GM23338 (cell line): ENCODE measurements at regions not wholly inside any gene's neighbourhood (a gene's known extent, or its start where the extent isn't known, plus 50 kb on each side); places are given as distances from the start of the nearest gene placed in this dataset.

Source experiments
- ATAC-seq: fragments of 200-7000 bp; cut with Tn5 transposase; 3 replicates; pipeline ENCODE4 v1.9.1; 2020
- DNase-seq: peaks from one replicate; pipeline ENCODE4 v3.0.0-alpha.2; 2015; ENCODE audit warnings: low spot score
- H2AFZ ChIP-seq: fragments of 200-600 bp; sonication (generic); 2 replicates; pipeline ENCODE4 v1.8.0; 2016; ENCODE audit warnings: antibody characterized with exemption, mild to moderate bottlenecking, moderate library complexity
- H3F3A ChIP-seq: fragments of 200-600 bp; sonication (generic); replicated peaks from 2 replicates; pipeline ENCODE4 v1.8.0; 2017; ENCODE audit warnings: antibody characterized with exemption, mixed run types, low read depth
- H3K27ac ChIP-seq: fragments of 200-600 bp; sonication (generic); 2 replicates; pipeline ENCODE4 v1.6.1; 2016; ENCODE audit warnings: low read depth
- H3K27me3 ChIP-seq: fragments of 200-600 bp; sonication (generic); 2 replicates; pipeline ENCODE4 v1.8.0; 2016; ENCODE audit warnings: mild to moderate bottlenecking, mixed run types, moderate library complexity; ENCODE audit not compliant: insufficient read depth
- H3K36me3 ChIP-seq: fragments of 200-600 bp; sonication (generic); 2 replicates; pipeline ENCODE4 v1.8.0; 2016; ENCODE audit warnings: mild to moderate bottlenecking; ENCODE audit not compliant: insufficient read depth
- H3K4me1 ChIP-seq: fragments of 200-600 bp; sonication (generic); 2 replicates; pipeline ENCODE4 v1.8.0; 2016; ENCODE audit warnings: mild to moderate bottlenecking, moderate library complexity; ENCODE audit not compliant: insufficient read depth
- H3K4me2 ChIP-seq: fragments of 200-600 bp; sonication (generic); 2 replicates; pipeline ENCODE4 v1.7.1; 2017; ENCODE audit warnings: mixed run types
- H3K4me3 ChIP-seq: fragments of 200-600 bp; sonication (generic); 2 replicates; pipeline ENCODE4 v1.6.1; 2016; ENCODE audit warnings: mixed run types
- H3K79me2 ChIP-seq: fragments of 200-600 bp; sonication (generic); replicated peaks from 2 replicates; pipeline ENCODE4 v1.8.0; 2017; ENCODE audit warnings: mild to moderate bottlenecking; ENCODE audit not compliant: insufficient read depth
- H3K9me2 ChIP-seq: fragments of 200-600 bp; sonication (generic); 2 replicates; pipeline ENCODE4 v1.8.0; 2017; ENCODE audit not compliant: insufficient read depth
- H4K20me1 ChIP-seq: fragments of 200-600 bp; sonication (generic); replicated peaks from 2 replicates; pipeline ENCODE4 v1.8.0; 2017; ENCODE audit warnings: mild to moderate bottlenecking; ENCODE audit not compliant: insufficient read depth
- H3K27ac Mint-ChIP-seq: 2 replicates; pipeline ENCODE4 v1.8.0; 2020; ENCODE audit warnings: inconsistent platforms, mild to moderate bottlenecking, moderate library complexity, mixed read lengths
- H3K27me3 Mint-ChIP-seq: 3 replicates; pipeline ENCODE4 v1.8.0; 2022; ENCODE audit warnings: low read depth, mild to moderate bottlenecking, moderate library complexity, mixed read lengths, inconsistent platforms; ENCODE audit not compliant: insufficient read depth, poor library complexity
- H3K36me3 Mint-ChIP-seq: 3 replicates; pipeline ENCODE4 v1.8.0; 2021; ENCODE audit warnings: low read depth, mild to moderate bottlenecking, inconsistent platforms, moderate library complexity, mixed read lengths
- H3K4me1 Mint-ChIP-seq: 3 replicates; pipeline ENCODE4 v1.8.0; 2020; ENCODE audit warnings: mild to moderate bottlenecking, inconsistent platforms, mixed read lengths
- H3K4me3 Mint-ChIP-seq: 3 replicates; pipeline ENCODE4 v1.8.0; 2021; ENCODE audit warnings: moderate library complexity, mild to moderate bottlenecking, inconsistent platforms, mixed read lengths
- H3K9me3 Mint-ChIP-seq: 3 replicates; pipeline ENCODE4 v1.8.0; 2020; ENCODE audit warnings: moderate library complexity, mild to moderate bottlenecking, inconsistent platforms, mixed read lengths
- CREB1 ChIP-seq: fragments of 250-450 bp; sonication (Bioruptor Pico); IDR thresholded peaks from 2 replicates; pipeline ENCODE4 v1.5.0; 2020; ENCODE audit warnings: low read depth, mild to moderate bottlenecking, moderate library complexity
- EZH2 ChIP-seq: fragments of 200-600 bp; sonication (generic); IDR thresholded peaks from one replicate; pipeline ENCODE4 v1.8.0; 2017; ENCODE audit warnings: antibody characterized with exemption, mild to moderate bottlenecking, low read depth; ENCODE audit not compliant: unreplicated experiment
- EZH2phosphoT487 ChIP-seq: fragments of 200-600 bp; sonication (generic); IDR thresholded peaks from one replicate; pipeline ENCODE4 v1.8.1; 2018; ENCODE audit warnings: antibody characterized with exemption; ENCODE audit not compliant: unreplicated experiment
- JUNB ChIP-seq: IDR thresholded peaks from one replicate; pipeline ENCODE4 v1.6.1; 2016; ENCODE audit warnings: antibody characterized with exemption; ENCODE audit not compliant: unreplicated experiment
- NANOG ChIP-seq: IDR thresholded peaks from 2 replicates; pipeline ENCODE4 v1.6.1; 2016; ENCODE audit warnings: antibody characterized with exemption, borderline replicate concordance
- POLR2AphosphoS5 ChIP-seq: IDR thresholded peaks from 2 replicates; pipeline ENCODE4 v1.6.1; 2016; ENCODE audit warnings: antibody characterized with exemption, low read depth
- STAT1 ChIP-seq: IDR thresholded peaks from one replicate; pipeline ENCODE4 v1.6.1; 2016; ENCODE audit warnings: antibody characterized with exemption; ENCODE audit not compliant: unreplicated experiment
- ZNF114 ChIP-seq: fragments of 250-450 bp; sonication (Bioruptor Pico); IDR thresholded peaks from 2 replicates; pipeline ENCODE4 v1.5.0; 2020; ENCODE audit warnings: mild to moderate bottlenecking, moderate library complexity
- ZNF331 ChIP-seq: fragments of 250-450 bp; sonication (Bioruptor Pico); IDR thresholded peaks from 2 replicates; pipeline ENCODE4 v1.5.0; 2020; ENCODE audit warnings: low read depth, mild to moderate bottlenecking, moderate library complexity
- TF ChIP-seq, protein P1 (sequence below): fragments of 250-450 bp; sonication (Bioruptor Pico); IDR thresholded peaks from 2 replicates; pipeline ENCODE4 v1.5.0; 2020; ENCODE audit warnings: mild to moderate bottlenecking, moderate library complexity
- TF ChIP-seq, protein P2 (sequence below): IDR thresholded peaks from 2 replicates; pipeline ENCODE4 v1.6.1; 2016; ENCODE audit warnings: antibody characterized with exemption
- TF ChIP-seq, protein P3 (sequence below): IDR thresholded peaks from one replicate; pipeline ENCODE4 v1.6.1; 2018; ENCODE audit warnings: antibody characterized with exemption; ENCODE audit not compliant: unreplicated experiment
- TF ChIP-seq, protein P4 (sequence below), 2 experiments: fragments of 200-600 bp in 1 of 2; sonication (generic) in 1 of 2; conservative IDR thresholded peaks; 2 replicates each; pipeline versions ENCODE4 v1.5.1 to v1.6.1; 2016 to 2017; ENCODE audit warnings: antibody characterized with exemption in 2 of 2, low read depth in 2 of 2, mild to moderate bottlenecking in 2 of 2, moderate library complexity in 1 of 2

DNA sequence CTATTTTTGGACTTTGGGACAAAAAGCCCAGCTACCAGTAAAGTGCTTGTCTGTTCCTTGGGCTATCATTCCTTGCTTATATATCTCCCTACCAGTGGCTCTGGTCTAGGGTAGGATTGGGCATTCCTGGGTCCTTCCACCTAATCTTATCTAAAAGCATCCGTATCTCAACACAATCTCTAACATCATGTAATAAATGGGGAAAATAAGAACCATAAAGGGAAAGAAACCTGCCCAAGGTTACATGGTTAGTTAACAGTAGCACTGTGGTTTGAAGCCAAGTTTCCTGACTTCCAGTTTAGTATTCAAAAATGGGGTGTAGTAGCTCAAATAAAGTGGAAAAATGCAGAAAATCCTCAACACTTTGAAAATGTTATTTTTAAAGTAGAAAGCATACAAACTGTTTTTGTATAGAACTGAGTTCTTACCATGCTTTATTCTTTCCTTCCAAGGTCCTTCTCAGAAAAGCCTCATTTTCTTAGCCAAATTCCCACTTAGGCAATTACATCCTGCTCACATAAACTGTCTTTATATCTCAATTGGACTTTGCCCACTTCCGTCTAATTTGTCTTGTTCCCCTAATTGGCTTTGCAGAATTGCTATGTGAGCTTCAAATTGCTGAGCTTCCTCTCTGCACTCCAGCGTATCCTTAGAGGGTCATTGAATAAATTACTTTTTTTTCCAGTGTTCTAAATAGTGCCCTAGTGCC lies 273.1 kb upstream of the UBE2E3 start:
- Mint-ChIP-seq H3K36me3 (peaks cover 2% of the 10 kb centered on the region; the same call in 1 of the 3 replicates), H3K9me3 (peaks cover 2% of the 10 kb centered on the region; the same call in 1 of the 3 replicates), H3K4me3 (no peak overlapping the region), H3K4me1 (no peaks in the 10 kb centered on the region; the same call in 2 of the 3 replicates), H3K27me3 (peaks cover 2% of the 10 kb centered on the region), H3K27ac (no peak overlapping the region)
- Histone ChIP-seq H3K27me3 (no peaks in the 10 kb centered on the region), H3K79me2 (no peaks in the 10 kb centered on the region), H3K4me1 (no peaks in the 10 kb centered on the region), H2AFZ (no peak overlapping the region), H3K4me3 (no peak overlapping the region), H3K9me2 (no peaks in the 10 kb centered on the region), H3K27ac (no peak overlapping the region), H3K36me3 (no peaks in the 10 kb centered on the region), H4K20me1 (no peaks in the 10 kb centered on the region), H3F3A (no peaks in the 10 kb centered on the region), H3K4me2 (no peak overlapping the region)
- ATAC-seq (no peak), DNase-seq (no peak)
- TF ChIP-seq, protein P1, sequence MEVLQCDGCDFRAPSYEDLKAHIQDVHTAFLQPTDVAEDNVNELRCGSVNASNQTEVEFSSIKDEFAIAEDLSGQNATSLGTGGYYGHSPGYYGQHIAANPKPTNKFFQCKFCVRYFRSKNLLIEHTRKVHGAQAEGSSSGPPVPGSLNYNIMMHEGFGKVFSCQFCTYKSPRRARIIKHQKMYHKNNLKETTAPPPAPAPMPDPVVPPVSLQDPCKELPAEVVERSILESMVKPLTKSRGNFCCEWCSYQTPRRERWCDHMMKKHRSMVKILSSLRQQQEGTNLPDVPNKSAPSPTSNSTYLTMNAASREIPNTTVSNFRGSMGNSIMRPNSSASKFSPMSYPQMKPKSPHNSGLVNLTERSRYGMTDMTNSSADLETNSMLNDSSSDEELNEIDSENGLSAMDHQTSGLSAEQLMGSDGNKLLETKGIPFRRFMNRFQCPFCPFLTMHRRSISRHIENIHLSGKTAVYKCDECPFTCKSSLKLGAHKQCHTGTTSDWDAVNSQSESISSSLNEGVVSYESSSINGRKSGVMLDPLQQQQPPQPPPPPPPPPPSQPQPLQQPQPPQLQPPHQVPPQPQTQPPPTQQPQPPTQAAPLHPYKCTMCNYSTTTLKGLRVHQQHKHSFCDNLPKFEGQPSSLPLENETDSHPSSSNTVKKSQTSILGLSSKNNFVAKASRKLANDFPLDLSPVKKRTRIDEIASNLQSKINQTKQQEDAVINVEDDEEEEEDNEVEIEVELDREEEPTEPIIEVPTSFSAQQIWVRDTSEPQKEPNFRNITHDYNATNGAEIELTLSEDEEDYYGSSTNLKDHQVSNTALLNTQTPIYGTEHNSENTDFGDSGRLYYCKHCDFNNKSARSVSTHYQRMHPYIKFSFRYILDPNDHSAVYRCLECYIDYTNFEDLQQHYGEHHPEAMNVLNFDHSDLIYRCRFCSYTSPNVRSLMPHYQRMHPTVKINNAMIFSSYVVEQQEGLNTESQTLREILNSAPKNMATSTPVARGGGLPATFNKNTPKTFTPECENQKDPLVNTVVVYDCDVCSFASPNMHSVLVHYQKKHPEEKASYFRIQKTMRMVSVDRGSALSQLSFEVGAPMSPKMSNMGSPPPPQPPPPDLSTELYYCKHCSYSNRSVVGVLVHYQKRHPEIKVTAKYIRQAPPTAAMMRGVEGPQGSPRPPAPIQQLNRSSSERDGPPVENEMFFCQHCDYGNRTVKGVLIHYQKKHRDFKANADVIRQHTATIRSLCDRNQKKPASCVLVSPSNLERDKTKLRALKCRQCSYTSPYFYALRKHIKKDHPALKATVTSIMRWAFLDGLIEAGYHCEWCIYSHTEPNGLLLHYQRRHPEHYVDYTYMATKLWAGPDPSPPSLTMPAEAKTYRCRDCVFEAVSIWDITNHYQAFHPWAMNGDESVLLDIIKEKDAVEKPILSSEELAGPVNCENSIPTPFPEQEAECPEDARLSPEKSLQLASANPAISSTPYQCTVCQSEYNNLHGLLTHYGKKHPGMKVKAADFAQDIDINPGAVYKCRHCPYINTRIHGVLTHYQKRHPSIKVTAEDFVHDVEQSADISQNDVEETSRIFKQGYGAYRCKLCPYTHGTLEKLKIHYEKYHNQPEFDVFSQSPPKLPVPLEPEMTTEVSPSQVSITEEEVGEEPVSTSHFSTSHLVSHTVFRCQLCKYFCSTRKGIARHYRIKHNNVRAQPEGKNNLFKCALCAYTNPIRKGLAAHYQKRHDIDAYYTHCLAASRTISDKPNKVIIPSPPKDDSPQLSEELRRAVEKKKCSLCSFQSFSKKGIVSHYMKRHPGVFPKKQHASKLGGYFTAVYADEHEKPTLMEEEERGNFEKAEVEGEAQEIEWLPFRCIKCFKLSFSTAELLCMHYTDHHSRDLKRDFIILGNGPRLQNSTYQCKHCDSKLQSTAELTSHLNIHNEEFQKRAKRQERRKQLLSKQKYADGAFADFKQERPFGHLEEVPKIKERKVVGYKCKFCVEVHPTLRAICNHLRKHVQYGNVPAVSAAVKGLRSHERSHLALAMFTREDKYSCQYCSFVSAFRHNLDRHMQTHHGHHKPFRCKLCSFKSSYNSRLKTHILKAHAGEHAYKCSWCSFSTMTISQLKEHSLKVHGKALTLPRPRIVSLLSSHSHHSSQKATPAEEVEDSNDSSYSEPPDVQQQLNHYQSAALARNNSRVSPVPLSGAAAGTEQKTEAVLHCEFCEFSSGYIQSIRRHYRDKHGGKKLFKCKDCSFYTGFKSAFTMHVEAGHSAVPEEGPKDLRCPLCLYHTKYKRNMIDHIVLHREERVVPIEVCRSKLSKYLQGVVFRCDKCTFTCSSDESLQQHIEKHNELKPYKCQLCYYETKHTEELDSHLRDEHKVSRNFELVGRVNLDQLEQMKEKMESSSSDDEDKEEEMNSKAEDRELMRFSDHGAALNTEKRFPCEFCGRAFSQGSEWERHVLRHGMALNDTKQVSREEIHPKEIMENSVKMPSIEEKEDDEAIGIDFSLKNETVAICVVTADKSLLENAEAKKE (CRISPR knock-in tag) = no peak
- TF ChIP-seq ZNF114 (CRISPR knock-in tag) (no peak), EZH2 (no peak), EZH2phosphoT487 (no peak), POLR2AphosphoS5 (no peak), ZNF331 (CRISPR knock-in tag) (no peak), NANOG (no peak), STAT1 (no peak), CREB1 (CRISPR knock-in tag) (no peak), JUNB (no peak)
- TF ChIP-seq, protein P2, sequence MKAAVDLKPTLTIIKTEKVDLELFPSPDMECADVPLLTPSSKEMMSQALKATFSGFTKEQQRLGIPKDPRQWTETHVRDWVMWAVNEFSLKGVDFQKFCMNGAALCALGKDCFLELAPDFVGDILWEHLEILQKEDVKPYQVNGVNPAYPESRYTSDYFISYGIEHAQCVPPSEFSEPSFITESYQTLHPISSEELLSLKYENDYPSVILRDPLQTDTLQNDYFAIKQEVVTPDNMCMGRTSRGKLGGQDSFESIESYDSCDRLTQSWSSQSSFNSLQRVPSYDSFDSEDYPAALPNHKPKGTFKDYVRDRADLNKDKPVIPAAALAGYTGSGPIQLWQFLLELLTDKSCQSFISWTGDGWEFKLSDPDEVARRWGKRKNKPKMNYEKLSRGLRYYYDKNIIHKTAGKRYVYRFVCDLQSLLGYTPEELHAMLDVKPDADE = no peak
- TF ChIP-seq, protein P3, sequence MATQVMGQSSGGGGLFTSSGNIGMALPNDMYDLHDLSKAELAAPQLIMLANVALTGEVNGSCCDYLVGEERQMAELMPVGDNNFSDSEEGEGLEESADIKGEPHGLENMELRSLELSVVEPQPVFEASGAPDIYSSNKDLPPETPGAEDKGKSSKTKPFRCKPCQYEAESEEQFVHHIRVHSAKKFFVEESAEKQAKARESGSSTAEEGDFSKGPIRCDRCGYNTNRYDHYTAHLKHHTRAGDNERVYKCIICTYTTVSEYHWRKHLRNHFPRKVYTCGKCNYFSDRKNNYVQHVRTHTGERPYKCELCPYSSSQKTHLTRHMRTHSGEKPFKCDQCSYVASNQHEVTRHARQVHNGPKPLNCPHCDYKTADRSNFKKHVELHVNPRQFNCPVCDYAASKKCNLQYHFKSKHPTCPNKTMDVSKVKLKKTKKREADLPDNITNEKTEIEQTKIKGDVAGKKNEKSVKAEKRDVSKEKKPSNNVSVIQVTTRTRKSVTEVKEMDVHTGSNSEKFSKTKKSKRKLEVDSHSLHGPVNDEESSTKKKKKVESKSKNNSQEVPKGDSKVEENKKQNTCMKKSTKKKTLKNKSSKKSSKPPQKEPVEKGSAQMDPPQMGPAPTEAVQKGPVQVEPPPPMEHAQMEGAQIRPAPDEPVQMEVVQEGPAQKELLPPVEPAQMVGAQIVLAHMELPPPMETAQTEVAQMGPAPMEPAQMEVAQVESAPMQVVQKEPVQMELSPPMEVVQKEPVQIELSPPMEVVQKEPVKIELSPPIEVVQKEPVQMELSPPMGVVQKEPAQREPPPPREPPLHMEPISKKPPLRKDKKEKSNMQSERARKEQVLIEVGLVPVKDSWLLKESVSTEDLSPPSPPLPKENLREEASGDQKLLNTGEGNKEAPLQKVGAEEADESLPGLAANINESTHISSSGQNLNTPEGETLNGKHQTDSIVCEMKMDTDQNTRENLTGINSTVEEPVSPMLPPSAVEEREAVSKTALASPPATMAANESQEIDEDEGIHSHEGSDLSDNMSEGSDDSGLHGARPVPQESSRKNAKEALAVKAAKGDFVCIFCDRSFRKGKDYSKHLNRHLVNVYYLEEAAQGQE = no peak
- TF ChIP-seq, protein P4, sequence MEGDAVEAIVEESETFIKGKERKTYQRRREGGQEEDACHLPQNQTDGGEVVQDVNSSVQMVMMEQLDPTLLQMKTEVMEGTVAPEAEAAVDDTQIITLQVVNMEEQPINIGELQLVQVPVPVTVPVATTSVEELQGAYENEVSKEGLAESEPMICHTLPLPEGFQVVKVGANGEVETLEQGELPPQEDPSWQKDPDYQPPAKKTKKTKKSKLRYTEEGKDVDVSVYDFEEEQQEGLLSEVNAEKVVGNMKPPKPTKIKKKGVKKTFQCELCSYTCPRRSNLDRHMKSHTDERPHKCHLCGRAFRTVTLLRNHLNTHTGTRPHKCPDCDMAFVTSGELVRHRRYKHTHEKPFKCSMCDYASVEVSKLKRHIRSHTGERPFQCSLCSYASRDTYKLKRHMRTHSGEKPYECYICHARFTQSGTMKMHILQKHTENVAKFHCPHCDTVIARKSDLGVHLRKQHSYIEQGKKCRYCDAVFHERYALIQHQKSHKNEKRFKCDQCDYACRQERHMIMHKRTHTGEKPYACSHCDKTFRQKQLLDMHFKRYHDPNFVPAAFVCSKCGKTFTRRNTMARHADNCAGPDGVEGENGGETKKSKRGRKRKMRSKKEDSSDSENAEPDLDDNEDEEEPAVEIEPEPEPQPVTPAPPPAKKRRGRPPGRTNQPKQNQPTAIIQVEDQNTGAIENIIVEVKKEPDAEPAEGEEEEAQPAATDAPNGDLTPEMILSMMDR (conservative IDR thresholded peaks at IDR 0.05; ENCODE audit: low read depth in 2 of 2) = no peak
